Keratinocyte (primary cell): ENCODE measurements at regions not wholly inside any gene's neighbourhood (a gene's known extent, or its start where the extent isn't known, plus 50 kb on each side); places are given as distances from the start of the nearest gene placed in this dataset.

ENCODE experiments used
- CTCF ChIP-seq, 3 experiments: IDR thresholded peaks in 1 of 3; conservative IDR thresholded peaks in 1 of 3; optimal IDR thresholded peaks in 1 of 3; 2 replicates in 2 of 3; 3 replicates in 1 of 3; pipeline versions ENCODE3 to v1.5.1; 2011; ENCODE audit warnings: low read length in 3 of 3, mild to moderate bottlenecking in 3 of 3, moderate library complexity in 2 of 3, control low read depth in 1 of 3, inconsistent platforms in 1 of 3; ENCODE audit not compliant: insufficient read depth in 2 of 3; ENCODE audit errors: extremely low read depth in 1 of 3
- EZH2 ChIP-seq: IDR thresholded peaks from one replicate; pipeline ENCODE4 v1.6.1; 2012; ENCODE audit warnings: inconsistent platforms, mild to moderate bottlenecking, low read length, moderate library complexity

- TF ChIP-seq CTCF (optimal IDR thresholded peaks at IDR 0.05 in 1 of 3, IDR thresholded peaks at IDR 0.05 in 1 of 3, conservative IDR thresholded peaks at IDR 0.05 in 1 of 3; ENCODE audit: extremely low read depth in 1 of 3, insufficient read depth in 2 of 3, low read length in 3 of 3) = no peak
- TF ChIP-seq EZH2 = no peak
Observed at GRCh38 chr9:38128752-38129270, 59.8 kb upstream of the SHB start.
